HUDEP-2 (cell line): ENCODE measurements at regions not wholly inside any gene's neighbourhood (a gene's known extent, or its start where the extent isn't known, plus 50 kb on each side); places are given as distances from the start of the nearest gene placed in this dataset.
A peak's percentile ranks its signal among the peaks of the same experiment; 100 is the strongest.

Experiments
- DNase-seq, 76 experiments: peaks; one replicate each; lab custom pipeline; 2025; ENCODE audit not compliant: unreplicated experiment in 76 of 76; lab: John Stamatoyannopoulos, UW

DNA sequence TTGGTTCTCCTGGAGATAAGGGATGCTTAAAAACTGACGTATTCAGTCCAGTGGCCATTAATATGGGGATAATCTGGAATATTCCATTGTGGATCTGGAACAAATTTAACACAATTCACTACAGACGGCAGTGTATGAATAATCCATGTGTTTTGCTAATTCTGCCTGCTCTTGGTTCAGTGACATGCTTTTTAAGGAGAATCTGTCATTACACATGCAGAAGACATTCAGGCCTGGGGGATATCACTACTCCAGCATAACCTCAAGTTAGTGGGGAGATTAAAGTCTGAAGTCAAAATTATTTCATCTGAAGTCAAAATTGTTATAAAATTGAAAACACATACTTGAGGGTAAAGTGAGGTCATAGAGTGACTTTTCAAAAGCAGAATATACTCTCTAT lies 789.3 kb downstream of the USP25 start:
- no peak for DNase-seq

GRCh38 chr21:16519644-16520043 lies 789.9 kb downstream of the USP25 start:
- no peak for DNase-seq

- no peak for DNase-seq
Observed at GRCh38 chr21:16522548-16522947, 792.8 kb downstream of the USP25 start.

DNA sequence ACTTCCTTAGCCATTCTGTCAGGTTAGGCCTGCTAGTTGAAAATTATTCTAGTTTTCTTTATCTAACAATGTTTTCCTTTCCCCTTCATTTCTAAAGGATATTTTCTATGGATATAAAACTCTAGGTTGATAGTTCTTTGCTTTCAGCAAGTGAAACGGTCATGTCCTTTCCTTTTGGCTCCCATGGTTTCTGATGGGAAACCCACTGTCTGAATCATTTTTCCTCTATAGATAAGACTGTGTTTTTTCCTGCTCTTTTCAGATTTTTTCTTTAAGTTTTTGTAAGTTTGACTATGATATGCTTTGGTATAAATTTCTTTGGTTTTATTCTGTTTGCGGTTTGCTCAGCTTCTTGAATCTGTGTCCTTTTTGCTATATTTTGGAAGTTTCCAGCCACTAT lies 800.9 kb downstream of the USP25 start:
- DNase-seq = no peak

DNA sequence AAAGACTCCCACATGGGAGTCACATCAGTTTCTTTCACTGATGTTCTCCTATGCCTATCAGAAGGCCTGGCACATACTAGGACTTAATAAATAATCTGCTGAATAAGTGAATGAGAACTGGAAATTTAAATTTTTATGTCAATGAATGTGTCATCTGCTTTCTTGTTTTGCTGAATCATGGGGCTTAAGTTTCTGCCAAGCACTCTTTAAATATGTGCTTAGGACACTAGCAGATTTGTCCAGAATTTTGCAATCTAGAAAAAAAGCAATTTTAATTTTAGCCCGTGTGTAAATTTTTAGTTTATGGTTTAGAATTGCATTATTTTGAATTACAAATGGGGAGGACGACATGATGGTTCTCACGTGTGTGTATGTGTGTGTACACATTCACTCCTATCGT lies 803.1 kb downstream of the USP25 start:
- DNase-seq = peak in 2 of 76 experiments; percentile 15 to 17

DNA sequence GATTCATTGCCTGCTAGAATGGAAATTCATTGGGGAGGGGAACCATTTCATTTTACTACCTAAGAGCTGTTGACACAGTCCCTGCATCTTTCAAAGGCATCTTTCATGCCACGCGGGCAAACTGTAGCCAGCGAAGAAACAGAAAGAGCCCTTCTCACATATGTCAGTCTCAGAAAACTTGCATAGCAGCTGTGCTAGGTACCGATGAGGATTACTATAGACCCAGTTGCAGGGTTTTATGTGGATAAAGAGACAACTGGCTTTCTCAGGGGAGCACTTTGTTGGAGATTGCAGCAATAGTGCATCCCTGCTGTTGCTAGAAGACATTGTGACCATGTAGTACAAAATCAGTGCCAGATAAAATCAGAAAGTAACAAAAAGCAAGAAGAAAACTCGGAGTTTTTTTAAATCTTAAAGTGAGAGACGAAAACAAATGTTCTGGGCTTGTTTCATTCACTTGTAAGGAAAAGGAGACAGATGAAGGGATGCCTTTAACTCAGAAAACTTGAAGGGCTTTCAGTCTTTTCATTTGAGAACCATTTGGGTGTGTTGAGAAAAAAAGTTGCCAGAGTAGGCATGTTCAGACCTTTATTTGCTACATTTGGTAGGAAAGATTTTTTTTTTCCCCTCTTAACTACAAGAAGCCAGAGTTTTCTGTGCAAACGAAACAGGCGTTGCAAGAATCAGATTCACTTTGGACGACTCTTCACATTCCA lies 804.1 kb downstream of the USP25 start:
- DNase-seq = no peak

GRCh38 chr21:16534408-16535101 lies 804.8 kb downstream of the USP25 start:
- DNase-seq = peak in 60 of 76 experiments; percentile 7 to 70 (median 40)

GRCh38 chr21:16535102-16535422 lies 805.3 kb downstream of the USP25 start:
- DNase-seq = peak in 17 of 76 experiments; percentile 2 to 57 (median 17)

DNA sequence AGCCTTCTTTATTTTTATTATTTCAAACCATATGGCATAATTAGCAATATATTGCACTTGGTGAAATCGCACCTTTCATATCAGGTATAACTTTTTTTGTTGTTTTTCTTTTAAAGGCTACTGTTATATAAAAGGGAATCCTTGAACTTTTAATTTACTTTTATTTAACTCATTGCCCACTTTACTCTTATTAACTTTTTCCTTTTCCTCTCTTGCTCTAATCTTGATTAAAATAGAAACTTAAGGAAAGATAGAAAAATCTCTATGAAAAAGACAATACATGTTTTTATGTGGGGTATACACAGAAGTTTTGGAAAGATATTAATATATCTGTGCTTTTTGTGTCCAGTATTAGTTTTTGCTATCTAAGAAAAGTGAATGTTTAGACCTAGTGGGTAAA lies 805.8 kb downstream of the USP25 start:
- no peak for DNase-seq

- DNase-seq = no peak
Observed at GRCh38 chr21:16536140-16536539, 806.4 kb downstream of the USP25 start.

DNA sequence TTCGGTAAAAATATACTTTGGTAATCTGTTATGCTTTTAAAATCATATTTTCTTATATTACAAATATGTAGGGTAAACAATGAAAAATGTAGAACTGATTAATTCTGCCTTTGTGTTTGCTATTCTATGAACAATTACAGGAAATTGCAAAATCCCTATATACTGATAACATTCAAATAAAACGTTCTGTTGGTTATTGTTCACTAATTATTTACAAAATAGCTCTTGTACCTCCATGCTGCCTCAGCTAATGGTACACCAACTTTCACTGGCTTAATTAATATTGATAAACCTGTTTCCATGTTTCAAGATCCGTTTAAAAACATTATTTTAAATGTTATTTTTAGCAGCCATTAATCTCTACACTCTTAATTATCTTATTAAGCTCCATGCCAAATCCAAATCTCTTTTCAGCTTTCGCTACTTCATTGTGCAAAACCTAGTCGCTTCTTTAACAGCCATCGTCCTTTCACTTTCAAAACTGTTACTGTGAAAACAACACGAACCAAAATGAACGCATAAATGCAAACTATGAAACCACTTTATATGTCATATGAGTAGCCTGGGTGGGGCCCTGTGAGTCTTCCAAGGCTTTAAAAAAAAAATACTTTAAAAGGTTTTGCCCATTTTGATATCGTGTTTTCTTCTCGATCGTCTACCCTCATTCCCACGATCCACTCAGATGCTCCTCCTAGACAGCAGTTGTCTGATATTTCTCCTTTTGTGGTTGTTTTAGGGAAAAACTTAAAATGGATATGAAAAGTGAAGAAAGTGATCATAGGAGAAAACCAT lies 807.1 kb downstream of the USP25 start:
- no peak for DNase-seq

DNA sequence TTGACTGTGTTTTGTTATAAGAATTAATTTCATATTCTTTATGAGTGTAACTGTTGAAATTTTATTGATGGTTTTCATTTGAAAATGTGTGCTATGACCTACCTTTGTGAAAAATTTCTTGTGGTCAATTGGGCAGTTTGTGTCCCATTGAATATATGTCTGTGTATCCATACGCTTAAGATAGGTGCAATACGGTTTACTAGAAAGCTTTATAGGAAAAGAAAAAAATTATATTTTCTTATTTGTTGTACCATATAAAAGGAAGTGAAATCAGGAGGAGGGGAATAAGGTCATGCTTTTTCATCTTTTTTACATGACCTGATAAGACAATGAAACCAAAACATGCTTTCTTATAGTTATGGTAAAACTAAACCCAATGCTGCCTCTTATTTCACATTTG lies 807.7 kb downstream of the USP25 start:
- DNase-seq = no peak

GRCh38 chr21:16538405-16538804 lies 808.6 kb downstream of the USP25 start:
- no peak for DNase-seq

DNA sequence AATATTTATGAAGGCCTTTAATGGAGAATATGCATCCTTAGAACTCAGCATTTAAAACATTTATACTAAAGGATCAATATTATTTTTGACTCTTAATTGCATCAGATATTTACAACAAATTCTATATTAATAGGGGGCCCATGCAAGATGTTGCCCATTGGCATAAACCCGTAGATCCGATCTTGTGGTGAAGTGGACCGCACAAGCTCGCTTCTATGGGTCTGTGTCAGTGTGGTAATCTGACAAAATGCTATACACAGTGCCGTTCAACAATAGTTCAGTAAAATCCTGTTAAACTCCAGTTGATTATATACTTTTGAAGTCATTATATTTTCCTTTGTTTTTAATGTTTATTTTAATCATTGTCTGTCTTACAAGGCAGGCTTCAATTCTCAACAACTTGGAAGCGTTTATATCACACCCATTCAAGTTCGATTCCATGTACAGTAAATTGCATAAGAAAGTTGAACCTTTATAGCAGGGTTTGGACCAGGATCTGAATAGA lies 809.2 kb downstream of the USP25 start:
- DNase-seq = no peak

DNA sequence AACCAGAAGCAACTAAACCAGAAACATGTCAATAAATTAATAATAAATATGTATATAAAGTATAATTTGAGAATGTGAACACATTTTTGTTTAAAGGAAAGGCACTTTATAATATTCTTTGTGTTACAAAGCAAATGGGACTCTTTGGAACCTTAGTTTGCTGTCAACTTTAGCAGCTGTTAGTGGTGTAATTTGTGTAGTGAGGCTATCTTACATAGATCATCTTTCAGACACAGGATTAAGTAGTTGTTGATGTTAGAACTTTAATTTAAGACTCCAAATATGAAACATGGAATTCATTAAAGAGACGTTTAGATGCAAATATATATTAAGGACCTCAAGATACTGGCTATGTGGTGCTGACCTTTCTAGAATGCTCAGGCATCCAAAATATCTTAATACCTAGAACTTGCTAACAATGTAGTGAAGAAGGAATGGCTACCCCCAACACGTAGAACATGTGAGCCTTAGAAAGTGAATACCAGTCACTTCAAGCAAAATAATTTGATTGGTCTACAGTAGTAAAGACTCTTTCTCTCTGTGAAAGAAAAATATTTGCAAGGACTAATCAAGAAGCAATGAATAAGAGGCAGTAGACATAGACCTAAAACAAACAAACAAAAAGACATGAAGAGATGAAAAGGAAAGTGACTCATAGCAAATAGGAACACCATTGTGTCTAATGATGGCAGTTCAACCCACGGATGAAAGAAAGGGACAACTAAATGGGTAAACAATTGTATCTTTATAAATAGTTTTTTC lies 811.4 kb downstream of the USP25 start:
- no peak for DNase-seq

- DNase-seq = no peak
Observed at GRCh38 chr21:16550118-16550517, 820.3 kb downstream of the USP25 start.

GRCh38 chr21:16550917-16551741 lies 821.3 kb downstream of the USP25 start:
- no peak for DNase-seq

DNA sequence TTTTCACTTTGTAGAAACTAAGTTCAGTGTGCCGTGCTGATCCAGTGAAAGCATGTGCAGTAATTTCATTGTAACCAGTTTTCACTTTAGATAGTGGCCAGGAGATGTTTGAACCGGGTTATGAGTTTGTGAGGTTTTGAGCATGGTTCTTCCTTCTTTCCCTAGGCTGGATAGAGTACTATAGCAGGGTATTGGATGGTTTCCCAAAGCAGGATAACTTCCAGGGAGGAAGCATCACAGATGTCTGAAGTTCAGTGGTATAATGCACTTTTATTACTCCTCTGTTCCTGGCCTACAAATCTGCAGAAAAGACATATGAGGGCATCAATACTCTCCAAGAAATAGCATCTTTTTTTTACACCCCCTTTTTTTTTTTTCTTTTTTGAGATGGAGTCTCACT lies 823.1 kb downstream of the USP25 start:
- DNase-seq = no peak

DNA sequence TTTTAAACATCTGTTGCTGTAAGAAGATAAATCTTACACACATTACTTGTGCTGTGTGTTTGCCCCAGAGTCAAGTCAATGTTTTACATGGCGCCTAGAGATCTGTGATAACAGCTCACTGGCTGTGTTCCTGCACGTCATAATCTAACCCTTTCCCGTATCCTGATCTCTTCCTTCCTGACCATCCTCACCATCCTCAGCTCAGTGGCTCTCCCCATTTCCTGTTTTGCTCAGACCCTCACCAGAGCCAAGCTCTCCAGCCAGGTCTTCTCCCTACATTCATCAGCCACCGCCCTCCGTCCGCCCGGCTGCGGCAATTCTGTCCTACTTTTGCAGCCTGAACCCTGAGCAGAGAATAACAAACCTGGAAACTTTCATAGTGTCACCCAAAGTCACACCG lies 824.7 kb downstream of the USP25 start:
- no peak for DNase-seq

- no peak for DNase-seq
Observed at GRCh38 chr21:16563116-16563515, 833.3 kb downstream of the USP25 start.
